GM12891 (cell line): ENCODE measurements at regions not wholly inside any gene's neighbourhood (a gene's known extent, or its start where the extent isn't known, plus 50 kb on each side); places are given as distances from the start of the nearest gene placed in this dataset.
"Not testable (repeated sequence)": the region's sequence is repeated elsewhere in the genome, so short reads cannot be mapped to it uniquely, and the experiment has no call there.

ENCODE experiments used
- DNase-seq: peaks from one replicate; pipeline ENCODE4 v3.0.0; 2011; ENCODE audit warnings: low spot score; ENCODE audit not compliant: insufficient read length
- FAIRE-seq: peaks from 2 replicates; lab custom pipeline; 2011; peaks lifted over from hg19 to GRCh38; lab: Jason Lieb, UNC
- PAX5 ChIP-seq: IDR thresholded peaks from 2 replicates; pipeline ENCODE4 v1.6.1; 2011; ENCODE audit warnings: low read length, moderate library complexity, mild to moderate bottlenecking; ENCODE audit not compliant: insufficient read depth, severe bottlenecking
- POLR2A ChIP-seq: IDR thresholded peaks from 2 replicates; pipeline ENCODE4 v1.6.1; 2011; ENCODE audit warnings: low read depth, low read length, control low read depth
- POLR2AphosphoS5 ChIP-seq: IDR thresholded peaks from 2 replicates; pipeline ENCODE4 v1.6.1; 2011; ENCODE audit warnings: low read depth, low read length, control low read depth
- POU2F2 ChIP-seq: IDR thresholded peaks from 2 replicates; pipeline ENCODE4 v1.6.1; 2011; ENCODE audit warnings: low read depth, mild to moderate bottlenecking, control low read depth, low read length, moderate library complexity
- SPI1 ChIP-seq: IDR thresholded peaks from 2 replicates; pipeline ENCODE4 v1.6.1; 2011; ENCODE audit warnings: low read depth, low read length, control low read depth
- TAF1 ChIP-seq: IDR thresholded peaks from 2 replicates; pipeline ENCODE4 v1.6.1; 2011; ENCODE audit warnings: low read depth, low read length, control low read depth

- TF ChIP-seq POU2F2 = no peak
- no peak for TF ChIP-seq POLR2A
- TF ChIP-seq SPI1 = no peak
- TF ChIP-seq PAX5 = no peak
- no peak for TF ChIP-seq TAF1
- no peak for TF ChIP-seq POLR2AphosphoS5
- DNase-seq (no peak), FAIRE-seq (no peak)
Observed at GRCh38 chr10:64576497-64576896, 1055.3 kb downstream of the REEP3 start.

DNA sequence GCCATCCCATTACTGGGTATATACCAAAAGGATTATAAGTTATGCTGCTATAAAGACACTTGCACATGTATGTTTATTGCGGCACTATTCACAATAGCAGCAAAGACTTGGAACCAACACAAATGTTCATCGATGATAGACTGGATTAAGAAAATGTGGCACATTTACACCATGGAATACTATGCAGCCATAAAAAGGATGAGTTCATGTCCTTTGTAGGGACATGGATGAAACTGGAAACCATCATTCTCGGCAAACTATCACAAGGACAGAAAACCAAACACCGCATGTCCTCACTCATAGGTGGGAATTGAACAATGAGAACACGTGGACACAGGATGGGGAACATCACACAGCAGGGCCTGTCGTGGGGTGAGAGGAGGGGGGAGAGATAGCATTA, 1057.6 kb downstream of the REEP3 start:
- DNase-seq, FAIRE-seq: not testable (repeated sequence)

- TF ChIP-seq PAX5 (no peak), SPI1 (no peak), POLR2A (no peak), POLR2AphosphoS5 (no peak), TAF1 (no peak), POU2F2 (no peak)
- FAIRE-seq (no peak), DNase-seq (no peak)
Observed at GRCh38 chr10:64586934-64587503, 1065.8 kb downstream of the REEP3 start.

DNA sequence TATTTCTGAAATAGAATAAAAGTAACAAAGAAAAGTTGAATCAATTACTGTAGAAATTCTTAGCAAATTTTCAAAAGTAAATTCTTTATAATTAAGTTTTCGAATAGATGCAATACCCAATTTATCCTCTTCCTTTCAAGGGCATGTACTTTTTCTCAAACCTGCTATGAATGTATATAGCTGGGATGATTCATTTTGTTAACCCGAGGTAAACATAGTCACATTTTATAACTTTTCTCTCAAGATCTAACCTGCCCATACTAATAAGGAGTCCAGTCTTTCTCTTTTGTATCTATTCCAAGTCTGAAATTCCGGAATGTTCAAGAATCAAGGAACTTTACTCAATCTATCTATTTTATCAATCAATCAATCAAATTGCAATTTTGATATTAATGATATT, 1072.9 kb downstream of the REEP3 start:
- DNase-seq (no peak), FAIRE-seq (no peak)
- TF ChIP-seq TAF1 (no peak), POLR2A (no peak), SPI1 (no peak), POLR2AphosphoS5 (no peak)

GRCh38 chr10:64598600-64598999, 1077.4 kb downstream of the REEP3 start:
- no peak for FAIRE-seq
- no peak for DNase-seq
- TF ChIP-seq POU2F2 (no peak), POLR2A (no peak), SPI1 (no peak), PAX5 (no peak), TAF1 (no peak), POLR2AphosphoS5 (no peak)

- TF ChIP-seq POLR2A (no peak), POU2F2 (no peak), PAX5 (no peak), POLR2AphosphoS5 (no peak), TAF1 (no peak), SPI1 (no peak)
- FAIRE-seq = no peak
Observed at GRCh38 chr10:64601298-64601697, 1080.1 kb downstream of the REEP3 start.

GRCh38 chr10:64617085-64617484, 1095.9 kb downstream of the REEP3 start:
- FAIRE-seq (no peak), DNase-seq (no peak)
- no peak for TF ChIP-seq POLR2AphosphoS5
- no peak for TF ChIP-seq PAX5
- no peak for TF ChIP-seq POU2F2
- no peak for TF ChIP-seq POLR2A
- no peak for TF ChIP-seq SPI1
- TF ChIP-seq TAF1 = no peak

More at GRCh38 chr10:64601298-64601697, 1080.1 kb downstream of the REEP3 start:
- no peak for DNase-seq

DNA sequence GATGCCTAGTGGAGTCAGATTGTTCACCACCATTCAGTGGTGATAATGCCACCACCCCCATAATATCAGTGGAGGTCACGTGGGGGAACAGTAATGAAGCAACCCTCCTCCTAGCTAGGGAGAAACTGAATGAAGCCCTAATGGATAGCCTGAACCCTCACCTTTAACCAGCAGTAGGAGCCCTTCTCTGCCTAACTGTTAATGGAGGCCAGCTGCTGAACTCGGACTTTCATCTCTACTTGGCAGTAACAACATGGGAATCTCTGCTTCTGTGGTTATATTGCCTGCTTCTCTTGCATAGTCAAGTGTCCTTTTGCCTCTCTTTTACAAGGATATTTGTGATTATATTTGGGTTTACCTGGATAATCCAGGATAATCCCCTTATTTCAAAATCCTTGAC, 1097.9 kb downstream of the REEP3 start:
- no peak for TF ChIP-seq POU2F2
- FAIRE-seq (no peak), DNase-seq (no peak)

GRCh38 chr10:64626924-64627323, 1105.7 kb downstream of the REEP3 start:
- DNase-seq = no peak
- no peak for TF ChIP-seq POU2F2
- TF ChIP-seq SPI1 = no peak
- TF ChIP-seq TAF1 = no peak
- no peak for TF ChIP-seq POLR2AphosphoS5
- no peak for TF ChIP-seq POLR2A
- TF ChIP-seq PAX5 = no peak
- FAIRE-seq = no peak

- no peak for FAIRE-seq
- TF ChIP-seq PAX5 (no peak), POU2F2 (no peak), SPI1 (no peak), POLR2A (no peak), POLR2AphosphoS5 (no peak), TAF1 (no peak)
- no peak for DNase-seq
Observed at GRCh38 chr10:64630534-64630933, 1109.3 kb downstream of the REEP3 start.
